IMR-90 (cell line): ENCODE measurements at regions not wholly inside any gene's neighbourhood (a gene's known extent, or its start where the extent isn't known, plus 50 kb on each side); places are given as distances from the start of the nearest gene placed in this dataset.

Source experiments
- ATAC-seq: fragments of 200-7000 bp; cut with Tn5 transposase; 2 replicates; pipeline ENCODE4 v1.9.1; 2020; ENCODE audit warnings: low read depth, mild to moderate bottlenecking, moderate library complexity
- BruUV-seq: library from RNA; stranded (reverse); fragments of 400-500 nt; replicated peaks from 2 replicates; lab custom pipeline; 2021; lab: Mats Ljungman, UMichigan
- CTCF ChIA-PET: fragments of 300-600 bp; formaldehyde crosslinking; extraction: SDS; loops from one replicate; lab custom pipeline; 2021; ENCODE audit warnings: antibody characterized with exemption; lab: Yijun Ruan, JAX
- POLR2A ChIA-PET: fragments of 300-600 bp; sonication (Branson Sonifier 250); formaldehyde crosslinking; loops from one replicate; lab custom pipeline; 2022; ENCODE audit warnings: antibody characterized with exemption; ENCODE audit not compliant: unreplicated experiment; lab: Charles Lee
- DNase-seq: peaks from one replicate; pipeline ENCODE4 v3.0.0; 2013
- H2AFZ ChIP-seq: replicated peaks from 2 replicates; pipeline ENCODE3; 2013; ENCODE audit warnings: low read length, mild to moderate bottlenecking; ENCODE audit not compliant: poor library complexity
- H2AK5ac ChIP-seq: 2 replicates; pipeline ENCODE4 v1.6.1; 2013; ENCODE audit warnings: low read depth, low read length, inconsistent platforms
- H2AK9ac ChIP-seq: replicated peaks from 2 replicates; pipeline ENCODE3; 2013; ENCODE audit warnings: mild to moderate bottlenecking, low read depth, low read length, moderate library complexity; ENCODE audit not compliant: poor library complexity
- H2BK120ac ChIP-seq: 2 replicates; pipeline ENCODE4 v1.6.1; 2013; ENCODE audit warnings: low read depth, low read length, inconsistent platforms
- H2BK15ac ChIP-seq: 3 replicates; pipeline ENCODE4 v1.6.1; 2013; ENCODE audit warnings: low read depth, low read length, inconsistent platforms
- H2BK20ac ChIP-seq: 2 replicates; pipeline ENCODE4 v1.6.1; 2013; ENCODE audit warnings: low read depth, mild to moderate bottlenecking, inconsistent platforms, low read length, moderate library complexity
- H2BK5ac ChIP-seq: 2 replicates; pipeline ENCODE4 v1.6.1; 2013; ENCODE audit warnings: mild to moderate bottlenecking, low read depth, low read length, inconsistent platforms; ENCODE audit not compliant: poor library complexity, severe bottlenecking
- H3K14ac ChIP-seq: replicated peaks from 2 replicates; pipeline ENCODE4 v1.6.1; 2013; ENCODE audit warnings: low read depth, low read length, inconsistent platforms
- H3K18ac ChIP-seq: 2 replicates; pipeline ENCODE4 v1.6.1; 2013; ENCODE audit warnings: low read depth, low read length, control low read depth
- H3K23ac ChIP-seq: 2 replicates; pipeline ENCODE4 v1.6.1; 2013; ENCODE audit warnings: low read depth, low read length, inconsistent platforms
- H3K27ac ChIP-seq: 2 replicates; pipeline ENCODE4 v1.5.1; 2013; ENCODE audit warnings: mild to moderate bottlenecking, control low read depth, low read length; ENCODE audit not compliant: insufficient read depth
- H3K27me3 ChIP-seq: 2 replicates; pipeline ENCODE4 v1.6.1; 2013; ENCODE audit warnings: low read length; ENCODE audit not compliant: control insufficient read depth, insufficient read depth
- H3K36me3 ChIP-seq: 2 replicates; pipeline ENCODE4 v1.6.1; 2013; ENCODE audit warnings: low read length, mixed read lengths; ENCODE audit not compliant: control insufficient read depth, insufficient read depth
- H3K4ac ChIP-seq: 2 replicates; pipeline ENCODE4 v1.6.1; 2013; ENCODE audit warnings: low read depth, low read length, inconsistent platforms
- H3K4me1 ChIP-seq: 2 replicates; pipeline ENCODE4 v1.6.1; 2013; ENCODE audit warnings: low read length, mixed read lengths; ENCODE audit not compliant: control insufficient read depth, insufficient read depth
- H3K4me2 ChIP-seq: 2 replicates; pipeline ENCODE4 v1.6.1; 2013; ENCODE audit warnings: low read depth, mild to moderate bottlenecking, control low read depth, low read length, moderate library complexity
- H3K4me3 ChIP-seq: 2 replicates; pipeline ENCODE4 v1.5.1; 2013; ENCODE audit warnings: low read depth, mild to moderate bottlenecking, control low read depth, low read length, moderate library complexity; ENCODE audit not compliant: insufficient read depth
- H3K56ac ChIP-seq: 2 replicates; pipeline ENCODE4 v1.6.1; 2013; ENCODE audit warnings: low read length, inconsistent platforms; ENCODE audit not compliant: insufficient read depth; ENCODE audit errors: extremely low read depth
- H3K79me1 ChIP-seq, 2 experiments: 2 replicates each; pipeline ENCODE4 v1.6.1; 2013; ENCODE audit warnings: low read length in 2 of 2, inconsistent platforms in 1 of 2, low read depth in 1 of 2
- H3K9ac ChIP-seq: 2 replicates; pipeline ENCODE4 v1.6.1; 2013; ENCODE audit warnings: low read depth, low read length, control low read depth
- H3K9me1 ChIP-seq: 2 replicates; pipeline ENCODE4 v1.6.1; 2013; ENCODE audit warnings: low read length, inconsistent platforms; ENCODE audit not compliant: insufficient read depth
- H3K9me3 ChIP-seq: 2 replicates; pipeline ENCODE4 v1.6.1; 2013; ENCODE audit warnings: low read length; ENCODE audit not compliant: control insufficient read depth, insufficient read depth
- H4K20me1 ChIP-seq: 2 replicates; pipeline ENCODE4 v1.6.1; 2013; ENCODE audit warnings: low read length, inconsistent platforms; ENCODE audit not compliant: insufficient read depth
- H4K5ac ChIP-seq: 2 replicates; pipeline ENCODE4 v1.6.1; 2013; ENCODE audit warnings: mild to moderate bottlenecking, low read depth, low read length, control low read depth
- H4K8ac ChIP-seq, 2 experiments: 2 replicates each; pipeline ENCODE4 v1.6.1; 2013; ENCODE audit warnings: low read depth in 2 of 2, low read length in 2 of 2, control low read depth in 1 of 2, inconsistent platforms in 1 of 2
- H4K91ac ChIP-seq: 2 replicates; pipeline ENCODE4 v1.6.1; 2013; ENCODE audit warnings: low read depth, low read length, inconsistent platforms; ENCODE audit not compliant: insufficient read depth
- CHD1 ChIP-seq: IDR thresholded peaks from 2 replicates; pipeline ENCODE4 v1.6.1; 2012; ENCODE audit warnings: low read depth, low read length, improper control_type of control experiment
- ELK1 ChIP-seq: fragments of 150-350 bp; IDR thresholded peaks from 2 replicates; pipeline ENCODE4 v1.6.1; 2016; ENCODE audit warnings: low read depth, mild to moderate bottlenecking, low read length, moderate library complexity, borderline replicate concordance
- FOS ChIP-seq: fragments of 150-350 bp; IDR thresholded peaks from 2 replicates; pipeline ENCODE4 v1.6.1; 2016; ENCODE audit warnings: low read depth, low read length
- MXI1 ChIP-seq: IDR thresholded peaks from 2 replicates; pipeline ENCODE4 v1.6.1; 2012; ENCODE audit warnings: low read depth, mild to moderate bottlenecking, low read length, moderate library complexity, borderline replicate concordance
- WGBS, 2 experiments: methylation state at CpG; one replicate each; pipeline versions ENCODE4 v1.1.5 to v1.1.7; 2013; ENCODE audit warnings: missing lambda C conversion rate in 2 of 2; ENCODE audit not compliant: insufficient read length in 1 of 2; ENCODE audit errors: extremely low coverage in 2 of 2; 5-methylcytosine and 5-hydroxymethylcytosine counted together
- dilution Hi-C: fragments of 300-500 bp; cut with HindIII; formaldehyde crosslinking; loops from one replicate; pipeline ENCODE4 v1.14.3; 2018; ENCODE audit warnings: low sequenced_read_pairs; ENCODE audit not compliant: unreplicated experiment
- in situ Hi-C: fragments of 300-500 bp; cut with MboI; formaldehyde crosslinking; loops from 3 replicates; pipeline ENCODE4 v1.14.3; 2019; ENCODE audit warnings: low sequenced_read_pairs, inconsistent platforms, mixed read lengths
- intact Hi-C: fragments of 100-400 bp; cut with micrococcal nuclease; formaldehyde crosslinking; loops from 2 replicates; pipeline ENCODE4 v1.10.0; 2022

GRCh38 chr13:44803390-44803789, 185.9 kb downstream of the NUFIP1 start:
- no peak for TF ChIP-seq MXI1
- no peak for TF ChIP-seq CHD1
- TF ChIP-seq FOS: no peak
- no peak for TF ChIP-seq ELK1
- Histone ChIP-seq H4K91ac (no peak overlapping the region), H3K14ac (no peak overlapping the region; the same call in 1 of the 2 replicates), H3K79me1 (no peaks in the 10 kb centered on the region), H2AFZ (no peak overlapping the region), H2AK9ac (no peak overlapping the region), H4K8ac (no peak overlapping the region), H3K18ac (no peak overlapping the region), H3K9me1 (peaks cover 2% of the 10 kb centered on the region; the same call in 1 of the 2 replicates), H2BK120ac (0 out of 2 replicates have a peak overlapping the region, but pooled peaks have one; percentile 14), H2AK5ac (peak overlapping the region; percentile 80; the same call in 1 of the 2 replicates), H3K4me1 (peaks cover 6% of the 10 kb centered on the region), H3K4me3 (no peak overlapping the region), H2BK5ac (no peak overlapping the region), H2BK20ac (no peak overlapping the region), H3K9ac (no peak overlapping the region), H3K23ac (no peak overlapping the region), H3K9me3 (no peaks in the 10 kb centered on the region), H3K27ac (no peak overlapping the region), H3K27me3 (no peaks in the 10 kb centered on the region), H3K4me2 (no peak overlapping the region), H3K4ac (no peak overlapping the region), H3K36me3 (no peaks in the 10 kb centered on the region), H3K56ac (no peak overlapping the region), H4K20me1 (no peaks in the 10 kb centered on the region), H4K5ac (no peak overlapping the region), H2BK15ac (peak overlapping the region; percentile 51; the same call in 2 of the 3 replicates)
- DNase-seq: no peak
- no TSS peak for BruUV-seq
- intact Hi-C loops: no loop called here
- dilution Hi-C loops: no loop called here
- ChIA-PET CTCF (no interaction called here), POLR2A (no interaction called here)
- in situ Hi-C loops: no loop called here
- ATAC-seq: no peak
- 100% methylated on average over 1 of the region's 4 CpGs; no CpG with 5 or more reads in 1 of the 2 experiments for WGBS, 2 experiments
